PC-9 (cell line): ENCODE measurements at regions not wholly inside any gene's neighbourhood (a gene's known extent, or its start where the extent isn't known, plus 50 kb on each side); places are given as distances from the start of the nearest gene placed in this dataset.

Experiments
- CTCF ChIP-seq: fragments of 200-600 bp; sonication (generic); conservative IDR thresholded peaks from 2 replicates; pipeline ENCODE4 v1.6.1; 2017; ENCODE audit warnings: mixed run types, antibody characterized with exemption, mild to moderate bottlenecking, moderate library complexity
- EZH2 ChIP-seq: fragments of 200-600 bp; sonication (generic); IDR thresholded peaks from 2 replicates; pipeline ENCODE4 v1.8.0; 2017; ENCODE audit warnings: antibody characterized with exemption, low read depth

GRCh38 chr15:31156226-31156625, 54.7 kb upstream of the TRPM1 start:
- TF ChIP-seq CTCF (no peak), EZH2 (no peak)
